Cardiac muscle cell (in vitro differentiated cells and primary cell): ENCODE measurements at regions not wholly inside any gene's neighbourhood (a gene's known extent, or its start where the extent isn't known, plus 50 kb on each side); places are given as distances from the start of the nearest gene placed in this dataset.

Experiments used
- DNase-seq, 2 donors: peaks; one replicate each; pipeline versions ENCODE4 v3.0.0 to v3.0.0-alpha.2; 2010 to 2017; ENCODE audit warnings: low read depth in 1 of 2, low spot score in 1 of 2
- H3K27ac ChIP-seq: fragments of 200-600 bp; sonication (generic); 2 replicates; pipeline ENCODE4 v1.5.1; 2016
- H3K27me3 ChIP-seq: fragments of 200-600 bp; sonication (generic); 2 replicates; pipeline ENCODE4 v1.6.0; 2016; ENCODE audit warnings: control low read depth
- H3K36me3 ChIP-seq: fragments of 200-600 bp; sonication (generic); 2 replicates; pipeline ENCODE4 v1.5.1; 2016; ENCODE audit warnings: control low read depth
- H3K4me1 ChIP-seq: fragments of 200-600 bp; sonication (generic); 2 replicates; pipeline ENCODE4 v1.8.1; 2017; ENCODE audit warnings: low read depth, mild to moderate bottlenecking, mixed run types
- H3K4me3 ChIP-seq: fragments of 200-600 bp; sonication (generic); 2 replicates; pipeline ENCODE4 v1.5.1; 2016; ENCODE audit warnings: mild to moderate bottlenecking
- H3K9me3 ChIP-seq: fragments of 200-600 bp; sonication (generic); 2 replicates; pipeline ENCODE4 v1.5.1; 2017; ENCODE audit warnings: low read depth, mild to moderate bottlenecking, control low read depth
- CTCF ChIP-seq: IDR thresholded peaks from 2 replicates; pipeline ENCODE4 v1.5.1; 2012; ENCODE audit warnings: low read depth, mild to moderate bottlenecking, low read length

DNA sequence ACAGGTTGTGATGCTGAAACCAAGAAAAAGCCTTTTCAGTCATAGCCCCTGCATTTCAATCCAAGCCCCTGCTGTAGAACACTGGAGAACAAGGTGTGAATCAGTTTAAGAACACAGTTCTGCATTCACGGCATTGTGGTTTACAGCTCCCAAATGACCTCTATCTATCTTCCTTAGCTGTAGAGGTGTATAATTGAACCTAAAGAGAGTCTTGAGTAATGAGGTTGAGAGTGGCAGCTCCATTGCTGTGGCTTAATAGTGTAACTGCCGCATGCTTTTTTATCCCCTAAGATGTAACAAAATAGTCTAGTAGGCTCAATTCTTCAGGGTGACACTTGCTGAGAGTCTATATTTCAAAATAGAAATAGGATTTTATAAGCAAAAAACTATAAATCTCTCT is 121.3 kb upstream of the EPHA4 start:
- no peak for DNase-seq
- Histone ChIP-seq H3K36me3 (no peaks in the 10 kb centered on the region), H3K4me1 (no peaks in the 10 kb centered on the region), H3K27ac (no peak overlapping the region), H3K27me3 (no peaks in the 10 kb centered on the region), H3K9me3 (no peaks in the 10 kb centered on the region), H3K4me3 (no peak overlapping the region)
- TF ChIP-seq CTCF, result no peak

GRCh38 chr2:221691571-221691970 is 119.5 kb upstream of the EPHA4 start:
- H3K36me3 ChIP-seq, result no peaks in the 10 kb centered on the region
- TF ChIP-seq CTCF, result no peak
- H3K4me3 ChIP-seq, result no peak overlapping the region
- H3K4me1 ChIP-seq, result no peaks in the 10 kb centered on the region
- no peak for DNase-seq
- H3K9me3 ChIP-seq, result no peaks in the 10 kb centered on the region
- no peak overlapping the region for H3K27ac ChIP-seq
- no peaks in the 10 kb centered on the region for H3K27me3 ChIP-seq

DNA sequence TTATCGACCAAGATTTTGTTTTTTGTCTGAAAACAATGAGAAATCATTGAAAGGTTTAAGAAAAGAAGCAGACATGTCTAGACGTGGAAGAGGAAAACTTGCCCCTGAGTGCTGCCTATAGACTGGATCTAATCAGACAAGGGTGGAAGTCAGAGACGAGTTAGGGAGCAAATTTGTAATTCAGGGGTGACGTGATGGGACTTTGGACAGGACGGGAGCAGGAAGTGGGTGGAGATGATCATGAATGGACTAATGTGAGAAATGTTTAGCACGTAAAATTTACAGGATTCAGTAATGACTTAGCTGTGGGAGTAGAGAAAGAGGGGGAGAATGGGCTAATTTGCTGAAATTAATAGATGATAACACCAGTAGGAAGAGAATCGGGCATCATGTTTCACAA is 117.0 kb upstream of the EPHA4 start:
- TF ChIP-seq CTCF, result no peak
- no peak for DNase-seq
- Histone ChIP-seq H3K9me3 (no peaks in the 10 kb centered on the region), H3K36me3 (no peaks in the 10 kb centered on the region), H3K27me3 (no peaks in the 10 kb centered on the region), H3K4me3 (no peak overlapping the region), H3K27ac (no peak overlapping the region), H3K4me1 (no peaks in the 10 kb centered on the region)

DNA sequence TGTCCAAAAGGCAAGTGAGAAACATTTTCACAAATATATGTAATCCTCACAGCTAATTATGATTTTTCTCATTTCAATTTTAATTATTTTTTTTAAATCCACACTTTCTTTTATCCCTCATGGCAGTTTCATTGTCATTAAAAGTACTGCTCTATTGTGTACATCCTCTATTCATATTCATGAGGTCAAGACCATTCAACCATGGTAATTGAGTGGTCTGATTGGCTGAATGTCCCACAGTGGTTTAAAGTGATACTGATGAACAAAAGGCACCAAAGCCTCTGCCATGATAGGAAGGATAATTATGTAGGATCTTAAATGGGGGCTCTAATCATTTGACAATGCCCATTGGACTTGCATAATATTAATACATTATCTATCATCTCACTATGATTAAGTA is 108.4 kb upstream of the EPHA4 start:
- no peaks in the 10 kb centered on the region for H3K9me3 ChIP-seq
- no peaks in the 10 kb centered on the region for H3K27me3 ChIP-seq
- no peak overlapping the region for H3K27ac ChIP-seq
- no peak overlapping the region for H3K4me3 ChIP-seq
- no peaks in the 10 kb centered on the region for H3K4me1 ChIP-seq
- no peak for DNase-seq
- no peaks in the 10 kb centered on the region for H3K36me3 ChIP-seq
- TF ChIP-seq CTCF, result no peak

DNA sequence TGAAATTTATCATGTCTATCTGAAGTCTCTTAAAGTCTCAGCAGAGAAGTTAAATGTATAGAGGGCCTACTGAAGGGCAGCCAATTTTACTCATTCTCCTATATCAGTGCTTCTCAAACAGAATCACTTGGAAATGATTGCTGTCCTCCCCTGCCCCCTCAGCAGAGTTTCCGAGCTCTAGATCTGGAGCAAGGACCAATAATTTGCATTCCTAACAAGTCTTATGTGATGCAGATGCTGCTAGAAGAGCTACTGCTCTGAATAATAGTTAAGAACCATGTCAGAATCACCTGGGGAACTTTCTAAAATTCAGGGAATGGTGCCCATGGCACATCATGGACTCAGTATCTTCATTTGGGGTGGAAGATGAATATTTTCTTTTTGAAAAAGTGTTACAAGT is 105.6 kb upstream of the EPHA4 start:
- Histone ChIP-seq H3K27ac (no peak overlapping the region), H3K36me3 (no peaks in the 10 kb centered on the region), H3K4me3 (no peak overlapping the region), H3K9me3 (no peaks in the 10 kb centered on the region), H3K4me1 (no peaks in the 10 kb centered on the region), H3K27me3 (no peaks in the 10 kb centered on the region)
- no peak for DNase-seq
- no peak for TF ChIP-seq CTCF

- no peaks in the 10 kb centered on the region for H3K9me3 ChIP-seq
- H3K36me3 ChIP-seq, result no peaks in the 10 kb centered on the region
- no peaks in the 10 kb centered on the region for H3K27me3 ChIP-seq
- H3K4me1 ChIP-seq, result no peaks in the 10 kb centered on the region
- TF ChIP-seq CTCF, result no peak
- H3K4me3 ChIP-seq, result no peak overlapping the region
- H3K27ac ChIP-seq, result no peak overlapping the region
- DNase-seq, result no peak
Observed at GRCh38 chr2:221676566-221677172, 104.6 kb upstream of the EPHA4 start.
